HepG2 (cell line): ENCODE measurements at regions not wholly inside any gene's neighbourhood (a gene's known extent, or its start where the extent isn't known, plus 50 kb on each side); places are given as distances from the start of the nearest gene placed in this dataset.
A peak's percentile ranks its signal among the peaks of the same experiment; 100 is the strongest.

Experiments used
- ARID3A ChIP-seq: IDR thresholded peaks from 2 replicates; pipeline ENCODE4 v1.6.1; 2012; ENCODE audit warnings: low read depth, low read length, improper control_type of control experiment
- CENPBD1 ChIP-seq: sonication (generic); formaldehyde crosslinking; IDR thresholded peaks from 2 replicates; pipeline ENCODE4 v1.8.0; 2022; ENCODE audit warnings: missing genetic modification reagents, low read depth, mild to moderate bottlenecking, borderline replicate concordance
- CTCF ChIP-seq: sonication (generic); formaldehyde crosslinking; IDR thresholded peaks from 2 replicates; pipeline ENCODE4 v1.5.0; 2020; ENCODE audit warnings: mild to moderate bottlenecking, missing genetic modification reagents, moderate library complexity
- GRHL1 ChIP-seq: sonication (generic); formaldehyde crosslinking; conservative IDR thresholded peaks from 2 replicates; pipeline ENCODE4 v1.8.0; 2022; ENCODE audit warnings: missing genetic modification reagents
- IRF1 ChIP-seq: sonication (generic); formaldehyde crosslinking; IDR thresholded peaks from 2 replicates; pipeline ENCODE4 v1.4.0; 2020; ENCODE audit warnings: low read depth, mild to moderate bottlenecking, missing genetic modification reagents
- NCOR1 ChIP-seq: fragments of 200-600 bp; sonication (generic); IDR thresholded peaks from 2 replicates; pipeline ENCODE4 v1.7.0; 2017; ENCODE audit warnings: antibody characterized with exemption, low read length, borderline replicate concordance
- SSRP1 ChIP-seq: IDR thresholded peaks from 2 replicates; pipeline ENCODE4 v1.6.1; 2016; ENCODE audit warnings: control low read depth
- U2AF2 ChIP-seq: fragments of 200-400 bp; formaldehyde crosslinking; IDR thresholded peaks from 2 replicates; pipeline ENCODE4 v1.6.1; 2017; ENCODE audit warnings: low read depth, mild to moderate bottlenecking, low read length
- ZBTB21 ChIP-seq: sonication (generic); formaldehyde crosslinking; IDR thresholded peaks from 2 replicates; pipeline ENCODE4 v1.4.0; 2020; ENCODE audit warnings: missing genetic modification reagents
- ZFP82 ChIP-seq: sonication (generic); formaldehyde crosslinking; IDR thresholded peaks from 2 replicates; pipeline ENCODE4 v1.5.1; 2020; ENCODE audit warnings: mild to moderate bottlenecking, missing genetic modification reagents, borderline replicate concordance
- ZNF44 ChIP-seq: sonication (generic); formaldehyde crosslinking; IDR thresholded peaks from 2 replicates; pipeline ENCODE4 v1.5.1; 2020; ENCODE audit warnings: mild to moderate bottlenecking, missing genetic modification reagents
- ZNF687 ChIP-seq: sonication (generic); formaldehyde crosslinking; IDR thresholded peaks from 2 replicates; pipeline ENCODE4 v1.5.1; 2020; ENCODE audit warnings: mild to moderate bottlenecking, missing genetic modification reagents, moderate library complexity
- ZNF770 ChIP-seq: sonication (generic); formaldehyde crosslinking; IDR thresholded peaks from 2 replicates; pipeline ENCODE4 v1.5.0; 2020; ENCODE audit warnings: mild to moderate bottlenecking, missing genetic modification reagents
- ZNF792 ChIP-seq: IDR thresholded peaks from 2 replicates; pipeline ENCODE4 v1.6.1; 2016
- ZNF841 ChIP-seq: sonication (generic); formaldehyde crosslinking; IDR thresholded peaks from 2 replicates; pipeline ENCODE4 v1.8.1; 2023; ENCODE audit warnings: missing genetic modification reagents, borderline replicate concordance

GRCh38 chr1:67552336-67552759, 122.1 kb upstream of the SERBP1 start (continued):
- no peak for TF ChIP-seq IRF1
- no peak for TF ChIP-seq ZNF841
- no peak for TF ChIP-seq NCOR1
- no peak for TF ChIP-seq CENPBD1 (CRISPR knock-in tag)
- TF ChIP-seq U2AF2: no peak
- TF ChIP-seq ZNF792 (CRISPR knock-in tag): 0 out of 2 replicates have a peak, but pooled peaks have one; percentile 19
- no peak for TF ChIP-seq SSRP1
- TF ChIP-seq GRHL1 (CRISPR knock-in tag): no peak
- no peak for TF ChIP-seq ZFP82
- no peak for TF ChIP-seq ARID3A
- TF ChIP-seq ZBTB21 (CRISPR knock-in tag): no peak; the same call in 1 of the 2 replicates
- no peak for TF ChIP-seq ZNF770 (CRISPR knock-in tag)
- TF ChIP-seq ZNF44 (CRISPR knock-in tag): no peak
- TF ChIP-seq CTCF (CRISPR knock-in tag): peak; percentile 59
- TF ChIP-seq ZNF687 (CRISPR knock-in tag): peak; percentile 92
